SH-SY5Y (cell line): ENCODE measurements at regions not wholly inside any gene's neighbourhood (a gene's known extent, or its start where the extent isn't known, plus 50 kb on each side); places are given as distances from the start of the nearest gene placed in this dataset.

ENCODE experiments used
- GATA2 ChIP-seq: IDR thresholded peaks from 2 replicates; pipeline ENCODE4 v1.6.1; 2011; ENCODE audit warnings: mild to moderate bottlenecking, low read depth, low read length
- GATA3 ChIP-seq: IDR thresholded peaks from 2 replicates; pipeline ENCODE4 v1.6.1; 2011; ENCODE audit warnings: low read depth, mild to moderate bottlenecking, low read length, moderate library complexity

- TF ChIP-seq GATA2 (no peak), GATA3 (no peak)
Measured at GRCh38 chr2:147394179-147394790, 450.5 kb upstream of the ACVR2A start.
